Mammary epithelial cell (primary cell): ENCODE measurements at regions not wholly inside any gene's neighbourhood (a gene's known extent, or its start where the extent isn't known, plus 50 kb on each side); places are given as distances from the start of the nearest gene placed in this dataset.

Experiments
- CTCF ChIP-seq, 2 donors: IDR thresholded peaks in 1 of 2; conservative IDR thresholded peaks in 1 of 2; 2 replicates each; pipeline ENCODE4 v1.5.1; 2011 to 2012; ENCODE audit warnings: inconsistent platforms in 2 of 2, low read length in 2 of 2, mild to moderate bottlenecking in 2 of 2, control low read depth in 1 of 2, low read depth in 1 of 2; ENCODE audit not compliant: insufficient read depth in 1 of 2; ENCODE audit errors: extremely low read depth in 1 of 2
- EZH2 ChIP-seq: IDR thresholded peaks from 2 replicates; pipeline ENCODE4 v1.6.1; 2012; ENCODE audit warnings: low read length, inconsistent platforms, borderline replicate concordance

- TF ChIP-seq EZH2 (no peak), CTCF (conservative IDR thresholded peaks at IDR 0.05 in 1 of 2, IDR thresholded peaks at IDR 0.05 in 1 of 2; ENCODE audit: extremely low read depth in 1 of 2, insufficient read depth in 1 of 2, low read depth in 1 of 2, low read length in 2 of 2) (no peak)
These were observed 520.5 kb downstream of the TDRD15 start for GRCh38 chr2:21644266-21644665.
